ENCODE measurements at regions not wholly inside any gene's neighbourhood (a gene's known extent, or its start where the extent isn't known, plus 50 kb on each side); places are given as distances from the start of the nearest gene placed in this dataset.

DNA sequence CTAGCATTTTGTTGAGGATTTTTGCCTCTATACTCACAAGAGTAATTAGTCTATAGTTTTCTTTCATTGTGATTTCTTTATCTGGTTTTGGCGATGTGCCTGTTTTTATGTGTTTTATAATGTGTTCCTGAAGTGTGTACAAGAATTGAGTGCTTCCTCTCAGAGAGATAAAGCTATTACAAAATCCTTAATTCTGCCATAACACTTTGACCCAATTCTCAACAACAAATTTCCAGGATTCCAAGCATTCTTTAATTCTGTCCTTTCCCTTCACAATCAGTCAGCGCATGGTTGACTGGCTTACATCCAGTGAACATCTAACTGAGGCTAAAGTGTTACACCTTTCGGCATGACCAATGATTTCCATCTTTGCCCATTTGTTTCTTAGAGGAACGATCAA lies 282.9 kb upstream of the MVB12B start:
- Mint-ChIP-seq H3K4me1 (ENCODE audit: low read depth) (no peaks in the 10 kb centered on the region), H3K27me3 (ENCODE audit: low read depth) (peaks cover 9% of the 10 kb centered on the region), H3K4me3 (ENCODE audit: low read depth) (no peak overlapping the region), H3K27ac (no peak overlapping the region), H3K9me3 (peaks cover 15% of the 10 kb centered on the region), H3K36me3 (ENCODE audit: low read depth) (no peaks in the 10 kb centered on the region)
- no peak for DNase-seq (ENCODE audit: low spot score)
- intact Hi-C loops (cut with micrococcal nuclease), result no loop called here

DNA sequence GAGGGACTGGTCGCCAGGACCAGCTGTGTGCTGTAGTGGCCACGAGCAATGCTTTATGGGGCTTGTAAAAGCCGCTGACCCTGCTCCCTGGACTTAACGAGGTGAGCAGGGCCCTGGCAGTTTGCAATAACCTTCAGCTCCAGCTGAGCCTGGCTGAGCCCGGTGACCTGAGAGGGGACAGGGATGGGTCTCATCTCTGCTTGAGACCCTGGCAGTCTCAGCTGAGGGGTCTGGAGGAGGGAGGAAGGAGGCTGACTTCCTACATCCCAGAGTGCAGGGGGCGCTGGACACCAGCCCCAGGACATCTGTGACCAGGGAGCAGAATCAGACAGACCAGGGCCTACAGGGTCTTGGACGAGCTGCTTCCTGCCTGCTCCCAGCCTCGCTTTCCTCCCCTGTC lies 277.5 kb upstream of the MVB12B start:
- H3K4me1 Mint-ChIP-seq (ENCODE audit: low read depth), result no peaks in the 10 kb centered on the region
- H3K4me3 Mint-ChIP-seq (ENCODE audit: low read depth), result no peak overlapping the region
- no peak for DNase-seq (ENCODE audit: low spot score)
- no peak overlapping the region for H3K27ac Mint-ChIP-seq
- no peaks in the 10 kb centered on the region for H3K36me3 Mint-ChIP-seq (ENCODE audit: low read depth)
- H3K9me3 Mint-ChIP-seq, result peaks cover 3% of the 10 kb centered on the region
- no peaks in the 10 kb centered on the region for H3K27me3 Mint-ChIP-seq (ENCODE audit: low read depth)
- intact Hi-C loops (cut with micrococcal nuclease), result no loop called here

DNA sequence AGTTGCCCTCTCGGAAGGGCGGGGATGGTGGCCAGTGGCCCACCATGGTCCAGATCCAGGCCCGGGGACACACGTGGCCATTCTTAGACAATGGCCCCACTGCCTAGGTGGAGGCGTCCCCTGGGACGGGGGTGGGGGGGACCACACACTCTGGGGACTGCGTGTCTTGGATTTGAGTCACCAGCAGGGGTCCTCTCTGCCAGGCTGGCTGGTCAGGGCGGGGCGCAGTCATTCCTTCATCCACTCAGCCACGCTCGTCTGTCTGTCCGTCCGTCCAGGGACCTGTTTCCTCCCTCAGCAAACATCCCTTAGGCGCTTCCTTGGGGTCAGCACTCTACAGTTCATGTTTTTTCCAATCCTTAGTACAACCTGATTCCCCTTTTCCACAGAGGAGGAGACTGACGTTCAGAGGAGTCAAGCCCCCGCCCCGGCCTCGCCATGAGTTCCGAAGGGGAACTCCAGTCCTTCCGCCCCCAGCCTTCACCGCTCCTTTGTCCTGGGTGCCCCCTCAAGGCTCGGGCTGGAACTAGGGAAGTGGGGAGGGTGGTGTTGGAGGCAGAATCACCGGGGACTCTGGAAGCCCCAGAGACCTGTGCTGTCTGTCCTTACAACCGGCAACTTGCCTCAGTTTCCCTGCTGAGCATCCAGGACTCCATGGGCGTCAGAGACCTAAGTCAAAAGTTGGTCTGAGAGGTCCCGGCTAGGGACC lies 276.6 kb upstream of the MVB12B start:
- Mint-ChIP-seq H3K27me3 (ENCODE audit: low read depth) (no peaks in the 10 kb centered on the region), H3K27ac (no peak overlapping the region), H3K9me3 (no peaks in the 10 kb centered on the region), H3K4me3 (ENCODE audit: low read depth) (no peak overlapping the region), H3K4me1 (ENCODE audit: low read depth) (no peaks in the 10 kb centered on the region), H3K36me3 (ENCODE audit: low read depth) (no peaks in the 10 kb centered on the region)
- intact Hi-C loops (cut with micrococcal nuclease), result no loop called here
- no peak for DNase-seq (ENCODE audit: low spot score)

DNA sequence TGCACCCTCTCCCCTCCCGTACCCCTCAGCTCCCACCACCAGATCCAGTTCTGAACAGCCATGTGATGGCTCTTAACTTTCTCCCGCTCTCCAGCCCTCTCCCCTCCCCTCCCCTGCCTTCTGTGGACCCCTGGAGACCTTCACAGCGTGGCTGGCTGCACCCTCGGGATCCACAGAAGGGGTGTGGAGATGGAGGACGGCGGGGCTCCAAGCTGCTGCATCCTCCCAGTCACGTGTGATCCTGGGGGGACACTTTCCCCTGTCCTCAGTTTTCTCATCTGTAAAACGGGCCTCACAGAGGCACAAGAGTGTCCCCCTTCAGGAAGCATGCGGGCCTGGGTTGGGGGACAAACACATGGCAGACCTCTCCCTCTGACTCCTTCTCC lies 276.0 kb upstream of the MVB12B start:
- DNase-seq (ENCODE audit: low spot score), result no peak
- intact Hi-C loops (cut with micrococcal nuclease), result no loop called here
- Mint-ChIP-seq H3K36me3 (ENCODE audit: low read depth) (no peaks in the 10 kb centered on the region), H3K27me3 (ENCODE audit: low read depth) (no peaks in the 10 kb centered on the region), H3K4me3 (ENCODE audit: low read depth) (no peak overlapping the region), H3K9me3 (no peaks in the 10 kb centered on the region), H3K4me1 (ENCODE audit: low read depth) (no peaks in the 10 kb centered on the region), H3K27ac (no peak overlapping the region)

DNA sequence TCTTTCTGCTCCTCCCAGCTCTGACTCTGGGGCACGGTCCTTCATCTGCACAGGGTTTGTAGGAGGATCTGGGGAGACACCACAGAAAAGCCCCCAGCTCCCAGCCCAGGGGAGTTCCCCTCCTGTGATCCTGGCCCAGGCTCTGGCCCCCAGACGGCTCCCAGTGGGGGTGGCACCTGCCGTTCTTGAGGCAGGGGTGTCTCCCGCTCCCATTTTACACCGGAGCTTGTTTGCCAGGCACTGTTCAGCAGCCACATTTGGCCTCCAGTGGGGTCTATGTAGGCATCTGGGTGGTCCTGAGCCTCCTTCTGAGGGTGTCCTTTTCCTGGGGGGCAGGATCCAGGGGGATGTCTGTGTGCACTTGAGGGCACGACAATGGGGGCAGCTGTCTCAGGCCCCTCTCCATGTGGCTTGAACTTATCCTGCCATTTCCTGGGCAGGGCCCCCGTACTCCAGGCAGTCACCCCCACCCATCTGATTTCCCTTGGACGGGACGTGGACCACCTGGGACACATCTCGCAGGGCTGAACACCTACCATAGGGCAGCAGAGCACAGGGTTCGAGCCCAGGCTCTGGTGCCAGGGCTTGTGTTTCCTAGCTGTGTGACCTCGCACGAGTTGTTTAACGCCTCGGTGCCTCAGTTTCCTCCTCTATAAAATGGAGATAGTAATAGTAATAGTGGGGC lies 275.0 kb upstream of the MVB12B start:
- Mint-ChIP-seq H3K4me1 (ENCODE audit: low read depth) (no peaks in the 10 kb centered on the region), H3K36me3 (ENCODE audit: low read depth) (no peaks in the 10 kb centered on the region), H3K27me3 (ENCODE audit: low read depth) (no peaks in the 10 kb centered on the region), H3K4me3 (ENCODE audit: low read depth) (no peak overlapping the region), H3K27ac (no peak overlapping the region), H3K9me3 (no peaks in the 10 kb centered on the region)
- intact Hi-C loops (cut with micrococcal nuclease), result no loop called here
- DNase-seq (ENCODE audit: low spot score), result no peak

DNA sequence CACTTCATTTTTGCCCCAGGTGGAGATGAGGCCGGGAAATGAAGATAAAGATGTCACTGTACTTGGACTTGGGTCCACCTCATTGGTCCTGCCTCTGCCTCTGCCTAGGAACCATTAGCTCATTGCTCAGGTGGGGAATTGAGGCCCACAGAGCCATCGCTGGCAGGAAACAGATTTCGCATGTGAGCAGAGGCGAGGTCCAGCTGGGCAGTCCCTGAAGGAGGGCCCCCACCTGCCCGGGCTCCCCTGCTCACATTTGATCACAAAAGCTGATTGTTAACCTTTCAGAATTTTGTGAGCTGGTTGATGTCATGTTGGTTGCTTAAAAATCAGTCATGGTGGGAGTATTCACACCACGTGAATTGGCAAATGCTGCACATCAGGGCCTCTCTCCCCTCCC lies 273.8 kb upstream of the MVB12B start:
- Mint-ChIP-seq H3K4me3 (ENCODE audit: low read depth) (no peak overlapping the region), H3K9me3 (no peaks in the 10 kb centered on the region), H3K36me3 (ENCODE audit: low read depth) (no peaks in the 10 kb centered on the region), H3K27ac (no peak overlapping the region), H3K27me3 (ENCODE audit: low read depth) (no peaks in the 10 kb centered on the region), H3K4me1 (ENCODE audit: low read depth) (no peaks in the 10 kb centered on the region)
- intact Hi-C loops (cut with micrococcal nuclease), result no loop called here
- DNase-seq (ENCODE audit: low spot score), result no peak

DNA sequence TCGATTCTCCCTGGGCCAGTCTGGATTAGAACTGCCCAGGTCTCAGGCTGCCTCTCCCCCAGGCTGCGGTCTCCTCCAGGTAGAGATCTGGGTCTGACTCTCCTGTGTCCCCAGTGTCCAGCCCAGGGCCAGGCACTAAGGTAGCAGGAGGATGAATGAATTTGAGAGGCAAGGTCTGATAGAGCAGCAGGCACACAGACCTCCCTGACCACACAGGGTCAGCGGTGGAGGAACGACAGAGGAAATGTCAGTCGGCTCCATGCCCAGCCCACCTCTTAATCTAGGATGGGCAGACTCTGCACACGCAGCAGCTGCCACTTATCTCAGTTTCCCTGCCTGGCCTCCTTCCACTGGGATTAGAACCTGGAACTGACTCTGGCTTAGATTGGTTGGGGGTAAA lies 272.7 kb upstream of the MVB12B start:
- H3K27me3 Mint-ChIP-seq (ENCODE audit: low read depth), result no peaks in the 10 kb centered on the region
- H3K4me1 Mint-ChIP-seq (ENCODE audit: low read depth), result no peaks in the 10 kb centered on the region
- H3K36me3 Mint-ChIP-seq (ENCODE audit: low read depth), result no peaks in the 10 kb centered on the region
- H3K4me3 Mint-ChIP-seq (ENCODE audit: low read depth), result no peak overlapping the region
- no peak for DNase-seq (ENCODE audit: low spot score)
- intact Hi-C loops (cut with micrococcal nuclease), result no loop called here
- no peak overlapping the region for H3K27ac Mint-ChIP-seq
- no peaks in the 10 kb centered on the region for H3K9me3 Mint-ChIP-seq

DNA sequence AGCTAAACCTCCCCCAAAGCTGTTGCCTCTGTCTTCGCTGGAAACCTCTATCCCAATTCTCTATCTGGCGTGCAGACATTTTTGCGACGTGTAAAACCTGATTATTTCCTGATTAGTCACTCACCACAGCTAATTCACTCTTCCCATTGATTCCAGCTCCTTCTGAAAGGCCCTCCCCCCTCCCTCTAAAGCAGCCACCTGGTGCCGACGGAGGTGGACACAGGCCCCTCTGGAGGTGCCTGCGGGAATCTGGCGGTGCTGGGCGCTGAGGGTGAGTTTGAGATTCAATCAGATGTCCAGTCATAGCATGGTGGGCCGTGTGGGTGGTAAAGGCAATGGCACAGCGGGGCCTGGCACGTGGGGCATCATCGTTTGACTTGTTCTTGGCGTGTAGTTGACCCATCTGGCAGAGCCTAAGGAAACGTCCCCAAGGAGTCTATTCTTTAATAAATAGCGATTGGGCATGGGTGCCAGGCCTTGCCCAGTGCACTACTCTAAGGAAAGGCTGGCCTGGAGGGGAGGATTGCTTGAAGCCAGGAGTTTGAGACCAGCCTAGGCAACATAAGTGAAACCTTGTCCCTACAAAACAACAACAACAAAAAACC lies 271.1 kb upstream of the MVB12B start:
- DNase-seq (ENCODE audit: low spot score), result no peak

DNA sequence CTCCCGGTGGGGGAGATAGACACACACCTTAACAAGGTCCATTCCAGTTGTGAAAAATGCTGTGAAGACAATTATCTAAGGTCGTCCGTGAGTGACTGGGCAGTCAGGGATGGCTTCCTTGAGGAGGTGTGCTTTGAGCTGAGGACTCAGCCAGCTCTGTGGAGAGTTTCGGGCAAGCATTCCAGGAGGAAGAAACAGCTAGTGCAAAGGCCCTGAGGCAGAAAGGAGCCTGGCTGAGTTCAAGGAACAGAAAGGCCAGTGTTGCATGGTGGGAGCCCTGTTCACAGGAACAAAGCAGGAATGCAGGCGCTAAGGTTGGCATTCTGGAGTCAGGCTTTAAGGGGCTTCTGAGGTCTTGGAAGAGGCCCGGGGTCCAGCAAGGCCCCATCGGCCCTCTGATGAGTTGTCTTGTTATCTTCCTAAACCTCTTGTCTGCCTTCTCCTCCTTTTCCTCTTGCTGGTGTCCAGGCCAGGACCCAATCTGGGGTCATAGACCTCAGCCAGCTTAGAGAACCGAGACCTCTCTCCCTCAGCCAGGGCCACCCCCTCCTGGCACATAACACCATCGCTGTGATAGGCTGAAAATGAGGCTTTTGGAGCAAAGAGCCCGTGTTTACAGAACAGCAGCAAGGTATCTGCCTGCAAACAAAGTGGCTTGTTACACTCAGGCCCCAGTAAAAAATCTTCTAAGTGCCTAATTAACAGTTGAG lies 270.2 kb upstream of the MVB12B start:
- Mint-ChIP-seq H3K9me3 (no peaks in the 10 kb centered on the region), H3K4me1 (ENCODE audit: low read depth) (no peaks in the 10 kb centered on the region), H3K4me3 (ENCODE audit: low read depth) (no peak overlapping the region), H3K36me3 (ENCODE audit: low read depth) (no peaks in the 10 kb centered on the region), H3K27ac (no peak overlapping the region), H3K27me3 (ENCODE audit: low read depth) (no peaks in the 10 kb centered on the region)
- intact Hi-C loops (cut with micrococcal nuclease), result no loop called here
- DNase-seq (ENCODE audit: low spot score), result no peak

More for the DNA sequence above, 271.1 kb upstream of the MVB12B start:
- Mint-ChIP-seq H3K4me1 (ENCODE audit: low read depth) (no peaks in the 10 kb centered on the region), H3K36me3 (ENCODE audit: low read depth) (no peaks in the 10 kb centered on the region), H3K27me3 (ENCODE audit: low read depth) (no peaks in the 10 kb centered on the region), H3K9me3 (no peaks in the 10 kb centered on the region), H3K4me3 (ENCODE audit: low read depth) (no peak overlapping the region), H3K27ac (no peak overlapping the region)
- intact Hi-C loops (cut with micrococcal nuclease), result no loop called here

DNA sequence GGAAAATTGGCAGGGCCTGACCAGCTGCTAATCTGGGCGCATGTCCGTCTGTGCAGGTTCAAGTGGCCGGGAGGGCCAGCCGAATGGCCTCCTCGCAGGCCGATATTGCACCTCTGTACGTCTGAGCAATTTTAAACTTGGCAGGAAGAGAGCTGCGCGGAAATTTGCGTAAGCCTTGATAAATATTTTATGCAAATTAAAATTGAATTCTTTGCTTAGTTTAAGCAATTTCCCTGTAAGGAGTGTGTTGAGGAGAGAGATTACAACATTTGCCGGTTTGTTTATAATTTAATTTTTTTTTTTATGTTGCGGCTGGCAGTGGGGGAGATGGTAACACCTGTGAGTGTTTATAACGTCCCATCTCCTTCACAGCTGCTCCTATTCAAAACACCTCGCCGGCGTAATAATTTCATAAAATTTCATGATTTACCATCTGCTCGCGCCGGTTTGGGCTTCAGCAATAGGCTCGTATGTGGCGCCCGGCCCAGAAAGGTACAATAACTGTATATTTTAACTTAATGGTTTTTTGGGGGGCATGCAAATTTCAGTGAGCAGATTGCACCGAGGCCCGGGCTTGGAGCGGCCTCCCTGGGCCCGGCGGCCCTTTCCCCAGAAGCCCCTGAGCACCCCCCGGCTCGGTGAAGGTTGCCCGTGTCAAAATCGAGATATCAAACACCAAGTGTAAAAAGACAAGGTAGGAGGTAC lies 269.4 kb upstream of the MVB12B start:
- Mint-ChIP-seq H3K4me1 (ENCODE audit: low read depth) (no peaks in the 10 kb centered on the region), H3K4me3 (ENCODE audit: low read depth) (no peak overlapping the region), H3K36me3 (ENCODE audit: low read depth) (no peaks in the 10 kb centered on the region), H3K27me3 (ENCODE audit: low read depth) (no peaks in the 10 kb centered on the region), H3K9me3 (no peaks in the 10 kb centered on the region), H3K27ac (no peak overlapping the region)
- DNase-seq (ENCODE audit: low spot score), result no peak
- intact Hi-C loops (cut with micrococcal nuclease), result no loop called here

DNA sequence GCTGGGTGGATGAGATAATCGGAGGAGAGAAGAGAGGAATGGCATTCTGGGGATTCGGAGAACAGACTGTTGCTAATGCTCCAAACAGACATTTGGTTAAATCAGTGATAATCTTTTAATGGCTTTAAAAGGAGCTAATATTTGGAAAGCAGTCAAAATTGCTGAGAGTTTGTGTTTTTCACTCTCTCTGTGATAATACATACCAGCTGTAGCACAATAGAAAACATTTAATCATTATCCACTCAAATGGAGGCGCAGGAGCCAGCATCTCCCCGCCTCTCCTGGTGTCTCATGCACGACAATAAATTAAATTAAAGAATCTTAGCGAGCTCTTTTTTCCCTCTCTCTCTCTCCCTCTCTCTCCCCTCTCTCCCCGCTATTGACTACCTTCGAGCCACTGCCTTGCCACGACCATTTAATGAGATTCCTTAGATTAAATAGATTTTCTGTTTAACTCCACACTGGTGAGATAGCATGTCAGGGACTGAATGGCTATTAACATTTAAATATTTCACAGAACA lies 268.6 kb upstream of the MVB12B start:
- Mint-ChIP-seq H3K4me3 (ENCODE audit: low read depth) (no peak overlapping the region), H3K27ac (no peak overlapping the region), H3K9me3 (no peaks in the 10 kb centered on the region), H3K4me1 (ENCODE audit: low read depth) (no peaks in the 10 kb centered on the region), H3K36me3 (ENCODE audit: low read depth) (no peaks in the 10 kb centered on the region), H3K27me3 (ENCODE audit: low read depth) (no peaks in the 10 kb centered on the region)
- intact Hi-C loops (cut with micrococcal nuclease), result no loop called here
- DNase-seq (ENCODE audit: low spot score), result no peak

DNA sequence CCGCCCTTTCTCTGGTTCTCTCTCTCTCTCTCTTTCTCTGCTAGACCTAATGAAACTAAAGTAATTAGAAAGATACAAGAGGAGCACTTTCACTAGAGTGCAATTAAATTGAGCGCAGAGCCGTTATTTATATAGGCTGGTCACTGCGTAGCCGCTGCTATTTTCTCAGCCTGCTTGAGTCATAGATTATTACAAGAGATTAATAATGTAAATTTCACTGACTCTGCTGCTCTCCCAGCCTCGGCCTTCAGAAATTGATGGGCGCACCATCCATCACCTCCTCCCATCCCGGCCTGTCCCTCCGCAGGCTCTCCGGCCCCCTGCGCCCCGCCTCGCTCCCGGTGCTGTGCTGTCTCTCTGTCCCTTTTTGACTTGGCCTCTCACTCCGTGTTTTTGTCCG lies 268.0 kb upstream of the MVB12B start:
- Mint-ChIP-seq H3K4me3 (ENCODE audit: low read depth) (no peak overlapping the region), H3K27me3 (ENCODE audit: low read depth) (no peaks in the 10 kb centered on the region), H3K27ac (no peak overlapping the region), H3K4me1 (ENCODE audit: low read depth) (no peaks in the 10 kb centered on the region), H3K9me3 (no peaks in the 10 kb centered on the region), H3K36me3 (ENCODE audit: low read depth) (no peaks in the 10 kb centered on the region)
- no peak for DNase-seq (ENCODE audit: low spot score)
- intact Hi-C loops (cut with micrococcal nuclease), result no loop called here

Measured in activated T-helper 2 cell treated with anti-CD3 and anti-CD28 coated beads, Interferon-gamma antibody, Interleukin-2, Interleukin-4, amounts not matched to agents 10 μg/mL and 5 μg/mL and 100 μg/mL, durations not matched to agents 14 hours and 24 hours and 36 hours (primary cell).